ENCODE measurements at regions not wholly inside any gene's neighbourhood (a gene's known extent, or its start where the extent isn't known, plus 50 kb on each side); places are given as distances from the start of the nearest gene placed in this dataset.
"Not testable (repeated sequence)": the region's sequence is repeated elsewhere in the genome, so short reads cannot be mapped to it uniquely, and the experiment has no call there.

GRCh38 chr7:66539902-66540375 is 88.7 kb upstream of the KCTD7 start:
- DNase-seq (ENCODE audit: low spot score), result no peak

- DNase-seq (ENCODE audit: low spot score), result no peak
These were observed 86.6 kb upstream of the KCTD7 start for GRCh38 chr7:66542049-66542448.

GRCh38 chr7:66542528-66543269 is 86.0 kb upstream of the KCTD7 start:
- DNase-seq (ENCODE audit: low spot score), result no peak

GRCh38 chr7:66549466-66549865 is 79.2 kb upstream of the KCTD7 start:
- no peak for DNase-seq (ENCODE audit: low spot score)

GRCh38 chr7:66553001-66553400 is 75.7 kb upstream of the KCTD7 start:
- no peak for DNase-seq (ENCODE audit: low spot score)

- DNase-seq (ENCODE audit: low spot score), result not testable (repeated sequence)
These were observed 75.0 kb upstream of the KCTD7 start for GRCh38 chr7:66553675-66554074.

- not testable (repeated sequence) for DNase-seq (ENCODE audit: low spot score)
These were observed 74.4 kb upstream of the KCTD7 start for GRCh38 chr7:66554291-66554690.

GRCh38 chr7:66554842-66555430 is 73.7 kb upstream of the KCTD7 start:
- DNase-seq (ENCODE audit: low spot score), result not testable (repeated sequence)

GRCh38 chr7:66556177-66556548 is 72.5 kb upstream of the KCTD7 start:
- no peak for DNase-seq (ENCODE audit: low spot score)

- no peak for DNase-seq (ENCODE audit: low spot score)
These were observed 72.0 kb upstream of the KCTD7 start for GRCh38 chr7:66556549-66557213.

- DNase-seq (ENCODE audit: low spot score), result peak; percentile 29
These were observed 71.2 kb upstream of the KCTD7 start for GRCh38 chr7:66557214-66558200.

GRCh38 chr7:66558201-66558641 is 70.5 kb upstream of the KCTD7 start:
- no peak for DNase-seq (ENCODE audit: low spot score)

GRCh38 chr7:66558660-66559465 is 69.8 kb upstream of the KCTD7 start:
- DNase-seq (ENCODE audit: low spot score), result peak; percentile 49

- no peak for DNase-seq (ENCODE audit: low spot score)
These were observed 64.6 kb upstream of the KCTD7 start for GRCh38 chr7:66564045-66564444.

- not testable (repeated sequence) for DNase-seq (ENCODE audit: low spot score)
These were observed 58.5 kb upstream of the KCTD7 start for GRCh38 chr7:66570179-66570578.

- DNase-seq (ENCODE audit: low spot score), result no peak
These were observed 57.1 kb upstream of the KCTD7 start for GRCh38 chr7:66571568-66571967.

- not testable (repeated sequence) for DNase-seq (ENCODE audit: low spot score)
These were observed 54.7 kb upstream of the KCTD7 start for GRCh38 chr7:66573782-66574495.

GRCh38 chr7:66574768-66575167 is 53.9 kb upstream of the KCTD7 start:
- DNase-seq (ENCODE audit: low spot score), result not testable (repeated sequence)

GRCh38 chr7:66575398-66575797 is 53.3 kb upstream of the KCTD7 start:
- DNase-seq (ENCODE audit: low spot score), result no peak

- no peak for DNase-seq (ENCODE audit: low spot score)
These were observed 52.0 kb upstream of the KCTD7 start for GRCh38 chr7:66576646-66577045.

All from pons (tissue), 1 donor.